HG03039 (cell line): ENCODE measurements at regions not wholly inside any gene's neighbourhood (a gene's known extent, or its start where the extent isn't known, plus 50 kb on each side); places are given as distances from the start of the nearest gene placed in this dataset.

Source experiments
- ATAC-seq: cut with Tn5 transposase; IDR thresholded peaks from one replicate; pipeline ENCODE4 v1.9.1; 2021; ENCODE audit warnings: mild to moderate bottlenecking, moderate library complexity; ENCODE audit not compliant: unreplicated experiment

DNA sequence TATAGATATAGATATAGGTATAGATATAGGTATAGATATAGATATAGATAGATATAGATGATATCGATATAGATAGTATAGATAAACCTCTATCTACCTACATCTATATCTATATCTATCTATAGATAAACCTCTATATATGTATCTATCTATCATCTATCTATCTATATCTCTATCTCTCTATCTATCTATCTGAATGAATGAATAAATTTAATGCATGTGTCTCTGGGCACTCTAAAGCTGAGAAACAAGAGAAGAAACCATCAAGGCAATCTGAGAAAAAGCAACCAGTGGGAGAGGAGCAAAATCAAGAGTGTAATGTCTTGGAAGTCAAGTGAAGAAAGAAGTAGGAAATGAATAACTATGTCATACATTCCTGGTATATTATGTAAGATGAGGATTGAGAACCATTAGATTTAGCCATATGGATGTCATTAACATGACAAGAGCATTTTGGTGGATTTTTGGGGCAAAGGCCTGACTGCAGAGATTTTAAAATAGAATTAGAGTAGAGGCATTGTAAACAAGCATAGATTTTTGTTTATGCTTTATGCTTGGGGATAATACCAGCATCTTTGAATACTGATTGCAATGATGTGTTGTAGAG, 1262.7 kb upstream of the MIR17HG start:
- ATAC-seq = no peak

GRCh38 chr13:90089051-90089450, 1258.4 kb upstream of the MIR17HG start:
- ATAC-seq = no peak

- ATAC-seq = no peak
These were observed 1255.9 kb upstream of the MIR17HG start for GRCh38 chr13:90091611-90092010.

DNA sequence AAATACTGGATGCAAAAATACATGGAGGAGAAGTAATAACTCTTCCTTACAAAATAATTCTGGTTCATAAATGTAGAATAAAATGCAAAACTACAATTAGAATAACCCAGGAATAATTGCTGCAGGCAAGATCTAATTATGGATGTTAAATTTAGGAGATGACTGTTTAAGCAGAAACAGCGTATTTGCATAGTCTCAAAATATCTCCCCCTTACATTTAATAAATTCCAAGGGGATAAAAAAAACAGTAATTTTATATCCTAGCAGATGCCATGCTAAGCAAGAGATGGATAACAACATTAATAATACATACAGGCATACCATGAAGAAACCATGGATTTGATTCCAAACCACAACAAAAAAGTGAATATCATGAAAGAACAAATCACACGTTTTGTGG, 1253.1 kb upstream of the MIR17HG start:
- no peak for ATAC-seq

GRCh38 chr13:90098577-90098976, 1248.9 kb upstream of the MIR17HG start:
- ATAC-seq = no peak

- no peak for ATAC-seq
These were observed 1247.6 kb upstream of the MIR17HG start for GRCh38 chr13:90099847-90100246.

- ATAC-seq = no peak
These were observed 1244.2 kb upstream of the MIR17HG start for GRCh38 chr13:90103099-90103784.

- no peak for ATAC-seq
These were observed 1242.7 kb upstream of the MIR17HG start for GRCh38 chr13:90104764-90105163.

- ATAC-seq = no peak
These were observed 1242.2 kb upstream of the MIR17HG start for GRCh38 chr13:90105276-90105675.

DNA sequence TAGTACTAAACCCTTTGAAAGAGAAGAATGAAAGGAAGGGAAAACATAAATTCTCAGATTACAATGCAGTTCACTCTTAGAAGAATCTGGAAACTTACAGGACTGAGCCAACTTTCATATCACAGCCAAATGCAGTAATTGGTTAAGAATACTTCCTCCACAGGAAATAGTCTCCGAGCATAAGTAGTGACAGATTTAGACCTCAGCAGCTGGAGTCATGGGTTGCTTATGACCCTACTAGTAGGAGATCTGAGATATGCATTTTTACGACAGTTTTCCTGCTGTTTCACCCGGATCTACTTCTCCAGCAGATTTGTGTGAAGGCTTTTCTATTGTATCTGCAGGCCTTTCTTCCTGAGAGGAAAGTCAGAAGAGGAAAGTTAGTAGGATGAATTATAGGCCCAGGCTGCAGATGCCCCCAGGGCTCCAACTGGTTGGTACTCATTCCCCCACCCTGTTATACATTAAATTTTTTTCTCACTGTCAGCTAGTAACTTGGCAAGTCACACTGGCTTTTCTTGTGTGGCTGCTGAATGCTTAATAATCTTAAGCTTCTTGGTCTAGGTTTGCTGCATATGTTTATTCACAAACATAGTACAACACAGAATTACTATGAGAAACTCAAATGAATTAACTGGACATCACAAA, 1241.5 kb upstream of the MIR17HG start:
- no peak for ATAC-seq

DNA sequence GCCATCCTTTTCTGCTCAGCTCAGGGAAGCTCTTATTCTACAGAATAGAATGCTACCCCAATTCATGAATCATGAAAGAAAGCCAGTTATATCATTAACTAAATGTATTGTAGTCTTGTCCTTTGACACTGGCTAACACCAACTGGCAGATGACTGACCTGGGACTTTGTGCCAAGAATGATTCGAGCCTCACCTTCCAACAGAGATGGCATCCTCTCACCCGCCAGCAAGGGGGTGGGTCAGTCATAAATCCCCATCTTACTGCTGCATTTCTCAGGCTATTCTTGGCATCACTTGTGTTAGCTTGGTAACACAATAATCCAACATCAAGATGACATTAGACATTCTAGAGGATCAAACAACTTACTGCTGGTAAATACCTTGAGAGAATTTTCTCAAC, 1239.8 kb upstream of the MIR17HG start:
- no peak for ATAC-seq

DNA sequence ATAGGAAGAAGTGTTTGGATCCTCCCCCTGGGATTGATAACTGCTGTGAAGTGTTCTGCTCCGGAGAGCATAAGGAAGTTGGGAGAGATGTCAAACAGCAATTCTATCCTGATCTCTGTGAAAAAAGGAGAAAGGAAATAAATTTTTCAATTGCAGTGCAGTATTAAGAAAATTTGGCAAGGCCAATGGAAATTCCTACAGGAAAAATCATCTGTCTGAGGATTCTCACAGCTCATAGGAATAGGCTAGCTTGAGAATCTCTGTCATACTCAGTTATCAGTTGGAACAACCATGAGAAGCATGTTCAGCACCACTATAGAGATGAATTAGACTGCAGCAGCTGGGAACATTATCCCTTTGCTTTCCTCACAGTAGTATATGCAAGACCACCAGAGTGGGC, 1238.9 kb upstream of the MIR17HG start:
- no peak for ATAC-seq

DNA sequence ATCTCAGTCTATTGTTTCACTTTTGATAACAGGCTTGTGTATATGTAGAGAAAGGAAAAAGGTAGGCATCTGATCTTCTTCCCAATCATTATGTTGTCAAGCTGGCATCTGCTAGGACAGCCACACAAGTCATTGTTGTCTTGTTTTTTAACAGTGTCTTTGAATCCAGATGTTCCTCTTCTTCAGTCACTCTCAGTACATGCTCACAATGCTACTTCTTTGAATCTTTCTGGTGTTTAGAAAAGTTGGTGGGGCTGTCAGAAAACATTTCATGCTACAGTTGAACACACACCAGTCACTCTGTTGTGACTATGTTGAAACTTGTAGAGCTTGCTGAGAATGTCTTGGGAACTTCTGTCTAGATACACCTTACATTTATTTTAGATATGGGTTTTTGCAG, 1231.4 kb upstream of the MIR17HG start:
- no peak for ATAC-seq

DNA sequence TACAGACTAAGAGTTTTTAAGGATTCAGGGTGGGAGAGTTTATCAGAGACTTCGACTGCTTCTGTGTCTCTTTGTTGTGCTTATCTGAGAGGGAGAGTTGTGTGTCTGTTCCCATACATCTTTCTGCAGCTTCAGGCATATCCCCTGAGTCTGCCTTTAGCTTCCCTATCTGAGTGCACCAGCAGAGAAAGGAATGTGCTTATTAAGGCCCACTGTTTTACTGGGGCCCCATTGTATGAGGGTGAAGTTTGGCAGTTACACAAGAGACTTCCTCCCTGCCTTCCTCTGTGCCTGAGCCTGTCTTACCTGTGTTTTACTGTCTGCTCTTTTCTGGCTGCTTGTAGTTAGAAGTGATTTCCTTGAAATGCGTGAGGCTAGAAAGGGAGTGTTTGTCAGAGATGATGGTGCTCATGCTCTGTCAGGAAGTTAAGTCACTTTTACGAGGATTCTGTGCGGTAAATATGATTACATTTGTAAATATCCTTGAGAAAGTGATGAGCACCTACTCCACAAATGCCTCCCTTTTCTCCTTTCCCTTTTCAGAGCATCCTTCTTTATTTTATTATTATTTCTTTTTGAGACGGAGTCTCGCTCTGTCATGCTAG, 1228.9 kb upstream of the MIR17HG start:
- no peak for ATAC-seq

DNA sequence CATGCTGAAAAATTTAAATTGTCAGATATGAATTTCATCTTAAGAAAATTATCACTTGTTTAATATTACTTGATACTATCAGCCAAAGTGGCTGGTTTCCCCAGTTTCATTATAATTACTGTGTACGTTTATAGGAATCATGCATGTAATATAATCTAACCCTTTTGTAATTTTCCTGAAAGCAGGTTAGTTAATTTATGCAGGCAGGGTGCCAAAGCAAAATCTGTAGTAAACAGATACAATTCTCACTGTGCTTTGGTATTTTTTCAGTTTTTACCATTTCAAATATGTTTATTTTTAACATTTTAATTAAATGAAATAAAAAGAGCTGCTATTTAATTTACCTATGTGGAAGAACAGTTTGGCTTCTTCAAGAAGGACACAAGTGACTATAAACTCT, 1227.5 kb upstream of the MIR17HG start:
- ATAC-seq = no peak

DNA sequence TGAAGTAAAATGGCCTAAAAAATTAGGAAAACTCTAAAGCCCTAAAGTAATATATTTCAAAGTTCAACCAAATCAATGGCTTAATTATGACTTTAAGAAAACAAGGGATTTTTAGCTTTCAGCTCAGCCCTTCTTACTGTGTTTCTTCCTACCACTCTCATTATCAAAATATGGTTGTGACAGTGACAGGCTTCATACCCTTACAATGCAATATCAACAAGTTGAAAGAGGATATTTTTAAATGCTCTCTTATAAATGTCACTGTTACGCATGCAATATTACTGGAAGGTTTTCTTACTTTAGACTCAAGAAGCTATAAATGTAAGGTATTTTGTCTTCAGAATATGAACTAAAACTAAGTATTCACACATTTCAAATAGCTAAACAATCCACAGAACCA, 1225.7 kb upstream of the MIR17HG start:
- no peak for ATAC-seq

DNA sequence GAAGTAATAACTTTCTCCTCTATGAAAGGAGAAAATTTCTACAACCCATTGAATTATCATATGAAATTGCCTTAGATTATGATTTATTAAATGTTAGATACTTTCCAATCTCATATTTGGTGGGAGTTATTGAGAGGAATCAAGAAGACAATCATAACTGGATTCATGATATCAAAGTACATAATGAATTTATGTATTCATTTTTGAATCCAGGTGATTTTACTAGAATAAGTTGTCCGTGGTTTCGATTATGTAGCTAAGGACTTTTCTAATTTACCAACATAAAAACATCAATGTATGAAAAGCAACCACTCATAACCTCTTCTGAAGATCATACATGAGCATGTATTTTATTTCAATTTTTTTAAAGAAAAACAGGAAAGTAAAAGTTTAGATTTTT, 1225.0 kb upstream of the MIR17HG start:
- no peak for ATAC-seq

- no peak for ATAC-seq
These were observed 1211.9 kb upstream of the MIR17HG start for GRCh38 chr13:90135558-90135957.

- ATAC-seq = no peak
These were observed 1205.2 kb upstream of the MIR17HG start for GRCh38 chr13:90142251-90142650.

DNA sequence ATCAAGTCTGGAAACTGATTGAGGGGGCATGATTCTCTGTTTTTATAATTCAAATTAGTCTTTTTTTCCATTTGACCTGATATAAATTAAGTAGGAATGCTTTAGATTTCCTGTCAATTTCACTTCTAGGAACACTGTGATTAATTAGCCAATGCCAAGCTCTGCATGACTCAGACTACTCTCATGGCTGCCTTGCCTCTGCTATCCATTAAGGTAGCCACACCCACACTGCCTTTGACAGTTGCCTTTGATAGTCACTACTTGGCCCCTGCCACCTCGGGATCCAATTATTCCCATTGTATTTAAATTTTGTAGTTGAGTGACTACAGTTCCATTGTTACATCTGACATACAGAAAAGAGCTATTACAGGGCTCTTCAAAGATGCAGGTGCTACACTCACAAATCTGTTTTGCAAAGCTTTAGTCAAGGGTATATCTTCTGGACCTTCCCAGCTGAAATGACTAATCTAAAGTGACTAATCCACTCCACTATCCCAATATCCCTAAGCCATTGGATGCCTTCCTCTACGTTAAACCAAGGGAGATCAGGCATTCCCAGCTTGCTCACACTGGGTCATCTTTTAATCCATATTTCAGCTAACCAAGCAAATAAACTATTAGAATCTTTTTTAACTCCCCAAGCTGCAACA, 1193.1 kb upstream of the MIR17HG start:
- no peak for ATAC-seq

GRCh38 chr13:90156390-90156789, 1191.1 kb upstream of the MIR17HG start:
- no peak for ATAC-seq

- ATAC-seq = no peak
These were observed 1178.5 kb upstream of the MIR17HG start for GRCh38 chr13:90168953-90169352.
